Stimulated activated CD4-positive, alpha-beta T cell treated with anti-CD3 and anti-CD28 coated beads, TNF-alpha, amount 100 ng/mL, for 24 hours (primary cell): ENCODE measurements at regions not wholly inside any gene's neighbourhood (a gene's known extent, or its start where the extent isn't known, plus 50 kb on each side); places are given as distances from the start of the nearest gene placed in this dataset.

Experiments used
- DNase-seq, 3 experiments: peaks; one replicate each; pipeline ENCODE4 v3.0.0-alpha.2; 2020; ENCODE audit warnings: low read depth in 3 of 3

DNA sequence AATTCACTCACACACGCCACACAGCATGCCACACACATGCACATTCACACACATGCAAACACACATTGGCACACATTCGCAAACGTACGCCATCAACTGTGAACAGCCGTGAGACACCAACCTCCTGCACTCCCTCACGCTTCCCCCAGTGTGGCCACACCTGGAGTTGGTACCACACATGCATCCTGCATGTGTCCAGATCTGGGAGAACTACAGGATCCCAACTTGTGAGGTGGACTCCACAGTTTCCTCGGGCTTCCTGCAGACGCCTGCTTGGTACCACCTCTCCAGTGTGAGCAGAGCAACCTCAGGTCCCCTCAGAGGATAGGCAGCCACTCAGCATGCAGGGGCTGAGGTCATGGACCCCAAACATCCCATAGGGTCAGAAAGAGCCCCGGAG lies 239.0 kb downstream of the EIPR1 start:
- DNase-seq, result no peak

DNA sequence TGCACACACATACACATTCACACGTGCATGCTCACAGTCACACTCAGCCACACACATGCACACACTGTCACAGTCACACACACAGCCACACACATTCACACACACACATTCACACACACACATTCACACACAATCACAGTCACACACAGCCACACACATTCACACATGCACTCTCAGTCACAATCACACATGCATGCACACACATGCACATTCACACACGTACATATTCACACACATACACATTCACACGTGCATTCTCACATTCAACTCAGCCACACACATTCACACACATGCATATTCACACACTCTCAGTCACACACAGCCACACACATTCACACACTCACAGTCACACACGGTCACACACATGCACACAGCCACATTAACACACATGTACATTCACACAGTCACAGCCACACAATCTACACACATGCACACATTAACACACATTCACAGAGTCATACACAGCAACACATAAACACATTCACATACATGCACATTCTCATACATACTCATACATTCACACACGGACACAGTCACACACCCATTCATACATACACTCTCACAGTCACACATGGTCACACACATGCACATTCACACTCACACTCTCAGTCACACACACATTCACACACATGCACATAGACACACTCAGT lies 239.8 kb downstream of the EIPR1 start:
- DNase-seq, result no peak

DNA sequence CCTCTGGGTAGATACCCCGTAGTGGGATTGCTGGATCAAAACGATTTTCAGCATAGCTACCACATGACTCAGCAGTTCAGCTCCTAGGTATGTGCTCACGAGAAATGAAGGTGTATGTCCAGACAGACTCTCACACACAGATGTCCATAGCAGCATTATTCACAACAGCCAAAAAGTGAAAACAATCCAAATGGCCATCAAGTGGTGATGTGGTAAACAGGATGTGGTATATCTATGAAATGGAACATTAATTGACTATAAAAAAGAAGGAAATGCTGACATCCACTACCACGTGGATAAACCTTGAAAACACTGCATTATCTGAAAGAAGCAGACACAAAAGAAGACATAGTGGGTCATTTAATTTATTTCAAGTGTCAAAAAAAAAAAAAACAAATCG lies 241.9 kb downstream of the EIPR1 start:
- DNase-seq, result no peak

DNA sequence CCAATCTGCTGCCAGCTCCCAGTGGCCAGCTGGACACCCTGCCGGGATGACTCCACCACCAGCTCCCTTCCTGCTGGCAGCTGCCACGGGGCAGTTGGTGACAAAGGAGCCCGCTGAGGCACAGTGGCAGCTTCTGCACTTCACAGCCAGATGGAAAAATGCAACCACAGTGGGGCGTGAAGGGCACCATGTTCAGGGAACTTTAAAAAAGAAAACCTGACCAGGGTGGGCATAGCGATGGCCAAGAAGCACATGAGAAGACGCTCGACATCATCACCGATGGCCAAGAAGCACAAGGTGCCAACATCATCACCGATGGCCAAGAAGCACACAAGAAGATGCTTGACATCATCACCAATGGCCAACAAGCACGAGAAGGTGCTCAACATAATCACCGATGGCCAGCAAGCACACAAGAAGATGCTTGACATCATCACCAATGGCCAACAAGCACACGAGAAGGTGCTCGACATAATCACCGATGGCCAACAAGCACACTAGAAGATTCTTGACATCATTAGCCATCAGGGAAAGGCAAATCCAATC lies 243.5 kb downstream of the EIPR1 start:
- DNase-seq, result no peak

DNA sequence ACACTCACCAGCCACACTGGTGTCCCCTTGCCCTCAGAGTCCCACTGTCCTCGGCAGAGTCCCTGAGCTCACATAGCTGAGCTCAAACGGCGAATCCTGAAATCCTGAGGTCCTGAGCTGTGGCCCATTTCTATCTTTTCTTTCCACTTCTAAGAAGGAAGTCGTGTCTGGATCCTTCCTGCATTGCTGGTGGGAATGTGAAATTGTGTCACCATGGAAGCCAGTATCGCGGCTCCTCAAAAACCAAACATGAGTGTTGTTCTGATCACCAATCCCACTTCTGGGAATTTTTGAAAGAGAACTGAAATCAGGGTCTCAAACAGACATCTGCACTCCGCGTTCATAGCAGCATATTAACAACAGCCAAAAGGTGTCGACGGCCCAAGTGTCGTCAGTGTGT lies 244.7 kb downstream of the EIPR1 start:
- DNase-seq, result no peak

DNA sequence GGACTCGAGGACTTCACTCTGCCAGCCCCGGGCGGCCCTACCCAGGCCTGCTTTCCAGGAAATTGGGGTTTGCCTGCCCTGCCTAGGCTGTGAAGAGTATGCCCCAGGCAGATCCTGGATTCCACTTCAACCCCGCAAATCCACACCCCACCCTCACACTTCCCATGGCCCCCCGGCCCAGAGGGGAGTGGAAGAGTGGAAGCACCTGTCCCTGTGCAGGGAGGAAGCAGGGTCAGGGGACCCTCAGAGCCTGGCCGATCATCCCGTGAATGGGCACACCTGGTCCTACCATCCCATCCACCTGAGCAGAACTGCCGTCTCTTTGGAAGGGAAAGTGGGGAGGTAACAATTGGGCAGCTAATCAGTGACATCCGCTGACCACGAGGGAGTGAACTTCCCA lies 245.2 kb downstream of the EIPR1 start:
- no peak for DNase-seq

DNA sequence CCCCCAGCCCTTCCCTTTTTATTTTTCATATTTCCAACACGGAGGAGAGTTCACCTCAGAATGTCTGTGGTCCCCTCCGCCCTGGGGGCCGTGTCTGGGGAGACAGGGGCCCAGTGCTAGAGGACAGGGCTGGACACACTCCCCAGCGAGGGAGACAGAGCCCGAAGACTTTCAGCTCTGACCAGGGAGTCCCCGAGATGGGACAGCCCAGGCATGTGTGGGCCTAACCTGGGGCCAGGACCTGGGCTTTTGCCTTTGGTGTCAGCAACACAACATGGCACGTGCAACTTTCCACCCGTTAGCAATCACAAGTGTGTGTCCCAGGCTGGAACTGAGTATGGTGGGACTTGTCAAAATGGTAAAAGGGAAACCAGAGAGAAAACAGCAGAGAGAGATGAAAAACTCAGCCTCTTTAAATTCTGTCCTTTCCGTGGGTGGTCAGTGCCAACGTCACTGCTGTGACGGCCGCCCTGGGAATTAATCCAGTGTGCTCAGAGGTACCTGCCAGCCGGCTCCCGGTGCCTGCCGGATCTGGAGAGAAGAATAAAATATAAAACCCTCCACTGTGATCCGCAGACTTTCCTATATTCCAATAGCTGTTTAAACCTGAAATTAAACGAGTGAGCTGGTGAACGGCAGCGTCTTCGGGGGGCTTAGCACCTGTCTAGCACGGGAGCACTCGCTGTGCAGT lies 245.8 kb downstream of the EIPR1 start:
- no peak for DNase-seq

DNA sequence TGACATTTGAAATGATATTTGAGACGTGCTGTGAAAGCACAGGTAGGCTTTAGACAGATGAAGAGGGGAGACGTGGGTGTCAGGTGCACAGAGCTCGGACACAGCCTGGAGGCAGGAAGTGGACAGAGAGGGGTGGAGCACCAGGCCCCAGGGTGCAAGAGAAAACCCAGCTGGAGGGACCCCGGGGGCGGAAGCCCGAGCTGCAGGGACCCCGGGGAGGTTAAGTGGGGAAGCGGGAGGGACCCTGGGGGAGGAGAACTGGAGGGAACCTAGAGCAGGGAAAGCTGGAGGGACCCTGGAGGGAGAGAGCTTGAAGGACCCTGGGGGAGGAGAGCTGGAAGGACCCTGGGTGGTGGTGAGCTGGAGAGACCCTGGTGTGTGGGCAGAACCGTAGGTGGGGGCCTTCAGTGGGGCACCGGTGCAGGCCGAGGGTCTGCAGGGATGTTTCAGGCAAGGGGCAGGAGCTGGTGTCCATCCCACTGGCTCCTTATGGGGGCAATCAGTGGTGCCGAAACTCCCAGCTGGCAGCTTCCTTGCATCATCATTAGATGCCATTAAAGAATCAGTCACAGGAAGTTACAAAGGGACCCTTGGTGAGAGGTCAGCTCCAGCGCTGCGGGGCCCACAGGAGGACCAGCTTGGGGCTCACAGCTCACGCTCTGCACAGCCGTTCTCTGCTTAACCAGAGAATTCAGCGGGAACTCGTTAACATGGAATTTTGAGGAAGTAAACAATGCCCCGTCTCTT lies 246.6 kb downstream of the EIPR1 start:
- no peak for DNase-seq

DNA sequence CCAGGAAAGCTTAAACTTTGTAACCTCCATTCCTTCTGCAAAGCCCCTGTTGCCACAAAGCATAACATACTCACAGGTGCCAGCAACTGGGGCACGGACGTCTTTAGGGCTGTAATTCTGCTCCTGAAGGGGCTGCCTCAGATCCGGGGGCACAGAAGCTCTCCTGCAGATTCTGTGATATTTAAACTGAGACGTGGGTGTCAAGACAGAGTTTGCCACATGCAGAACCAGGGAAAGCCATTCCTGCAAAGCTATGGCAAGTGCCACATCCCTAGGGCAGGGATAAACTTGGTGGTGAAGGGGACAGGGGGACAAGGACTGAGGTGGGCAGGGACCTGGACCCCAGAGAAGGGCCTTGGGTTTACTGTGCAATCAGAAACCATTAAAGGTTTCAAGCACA lies 247.2 kb downstream of the EIPR1 start:
- no peak for DNase-seq

DNA sequence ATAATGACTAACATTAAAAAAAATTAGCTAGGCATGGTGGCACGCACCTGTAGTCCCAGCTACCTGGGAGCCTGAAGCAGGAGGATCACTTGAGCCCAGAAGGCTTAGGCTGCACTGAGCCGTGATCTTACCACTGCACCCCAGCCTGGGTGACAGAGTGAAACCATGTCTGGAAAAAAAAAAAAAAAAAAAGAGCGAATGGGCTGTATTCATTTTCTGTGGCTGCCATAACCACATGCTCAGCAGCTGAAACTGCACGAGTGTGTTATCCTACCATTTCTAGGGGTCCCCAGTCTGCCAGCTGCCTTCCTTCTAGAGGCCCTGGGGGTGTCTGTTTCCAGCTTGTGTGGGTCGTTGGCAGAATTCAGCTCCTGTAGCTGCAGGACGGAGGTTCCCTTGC lies 247.8 kb downstream of the EIPR1 start:
- DNase-seq, result no peak

DNA sequence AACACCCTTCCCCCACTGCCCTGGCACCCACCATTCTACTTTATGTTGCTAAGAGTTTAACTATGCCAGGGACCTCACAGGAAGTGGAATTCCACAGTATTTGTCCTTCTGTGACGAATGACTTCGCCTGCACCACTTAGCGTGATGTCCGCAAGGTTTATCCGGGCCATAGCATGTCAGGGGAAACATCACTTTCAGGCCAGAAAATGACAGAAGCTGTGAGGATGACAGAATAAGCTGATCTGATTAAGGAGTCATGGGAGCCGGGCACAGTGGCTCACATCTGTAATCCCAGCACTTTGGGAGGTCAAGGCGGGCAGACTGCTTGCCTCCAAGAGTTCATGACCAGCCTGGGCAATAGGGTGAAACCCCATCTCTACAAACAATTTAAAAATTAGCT lies 248.8 kb downstream of the EIPR1 start:
- no peak for DNase-seq

DNA sequence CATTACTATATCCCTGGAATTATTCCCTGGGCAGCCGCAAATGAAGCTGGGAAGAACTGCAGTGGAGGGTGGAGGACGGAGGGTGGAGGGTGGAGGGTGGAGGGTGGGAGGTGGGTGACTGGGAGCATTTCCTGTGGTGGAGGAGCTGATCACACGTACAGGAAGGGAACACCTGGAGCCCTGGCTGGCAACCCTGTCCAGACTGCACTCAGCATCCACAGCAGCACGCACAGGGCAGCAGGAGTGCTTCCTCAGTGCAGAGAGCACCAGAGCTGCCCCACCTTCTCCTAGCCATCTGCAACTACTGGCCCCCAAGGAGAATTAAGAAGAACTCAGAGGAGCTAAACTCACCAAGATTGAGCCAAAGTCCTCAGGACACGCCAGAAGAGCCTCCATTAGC lies 249.9 kb downstream of the EIPR1 start:
- no peak for DNase-seq

DNA sequence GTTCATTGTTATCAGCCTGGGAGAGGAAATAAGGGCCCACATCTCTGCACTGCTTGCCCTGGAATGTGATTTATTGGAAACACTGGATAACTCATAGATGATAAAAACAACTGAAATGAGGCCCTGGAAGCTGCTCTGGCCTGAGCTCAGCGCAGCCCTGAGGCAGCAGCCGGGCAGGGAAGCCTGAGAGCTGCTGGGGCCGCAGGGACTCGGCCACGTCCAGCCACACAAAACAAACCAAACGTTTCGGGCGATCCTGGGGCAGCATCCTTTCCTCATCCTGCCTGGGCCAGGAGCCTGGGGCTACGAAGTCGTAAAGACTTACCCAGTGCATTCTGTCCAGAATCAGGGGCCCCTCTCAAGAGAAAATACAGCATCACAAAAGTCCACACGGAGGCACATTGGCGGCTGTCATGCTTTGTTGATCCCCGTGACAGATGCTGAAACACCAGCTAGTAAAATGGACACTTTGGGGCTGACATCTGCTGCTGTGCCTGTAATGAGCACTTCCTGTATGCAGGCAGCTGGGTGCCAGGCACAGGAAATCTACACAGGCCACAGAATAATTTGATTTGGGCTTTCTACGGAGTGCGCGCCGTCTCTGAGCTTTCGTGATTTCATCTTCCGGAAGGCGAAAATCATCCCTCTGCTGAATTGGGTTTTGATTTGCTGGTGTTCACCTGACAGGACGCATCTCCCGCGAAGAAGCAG lies 250.6 kb downstream of the EIPR1 start:
- DNase-seq, result no peak

DNA sequence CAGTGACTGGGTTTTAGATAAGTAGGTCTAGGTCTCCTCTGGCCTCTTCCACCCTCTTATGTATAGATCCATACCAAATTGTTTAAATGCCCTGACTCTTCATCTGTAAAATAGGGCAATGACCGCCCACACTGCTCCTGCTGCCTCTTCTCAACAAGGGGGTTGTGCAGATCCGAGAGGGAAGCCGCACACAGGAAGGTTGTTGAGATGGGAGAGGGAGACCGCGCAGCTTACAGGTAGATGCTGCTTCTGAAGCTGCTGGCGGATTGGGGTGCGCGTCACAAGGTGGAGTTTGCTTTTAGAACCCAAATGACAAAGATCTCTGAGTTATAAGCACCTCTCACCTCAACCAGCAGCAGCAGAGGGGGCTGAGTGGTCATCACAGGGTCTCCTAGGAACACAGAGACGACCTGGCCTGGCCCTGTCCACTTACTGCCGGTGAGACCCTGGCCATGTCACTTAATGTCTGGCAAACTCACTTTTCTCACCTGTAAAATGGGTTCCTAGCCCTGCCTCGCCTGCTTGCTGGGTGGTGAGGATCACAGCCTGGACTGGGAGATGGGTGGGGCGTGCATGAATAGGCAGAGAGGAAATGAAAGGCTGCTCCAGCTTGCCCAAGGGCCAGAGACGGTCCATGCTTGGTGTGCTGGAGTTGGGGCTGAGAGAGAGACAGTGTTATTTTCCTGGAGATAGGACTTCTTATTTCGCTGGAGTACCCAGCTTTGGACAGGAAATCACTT lies 251.3 kb downstream of the EIPR1 start:
- no peak for DNase-seq

DNA sequence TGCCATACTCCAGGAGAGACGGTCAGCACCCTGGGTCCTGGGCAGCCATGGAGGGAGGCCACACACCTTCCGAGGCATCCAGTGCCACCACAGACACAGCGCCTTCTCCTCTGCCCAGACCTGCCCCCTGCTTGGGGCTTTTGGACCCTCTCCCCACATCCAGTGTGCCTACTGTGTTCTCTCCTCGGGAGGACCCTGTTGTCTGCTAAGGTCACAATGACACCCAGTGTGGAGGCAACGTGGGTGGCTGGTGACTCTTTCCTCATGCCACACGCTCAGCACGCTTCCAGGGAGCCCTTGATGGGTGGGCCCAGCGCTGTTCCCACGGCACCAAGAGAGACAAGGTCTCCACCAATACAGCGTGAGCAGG lies 251.9 kb downstream of the EIPR1 start:
- DNase-seq, result no peak

DNA sequence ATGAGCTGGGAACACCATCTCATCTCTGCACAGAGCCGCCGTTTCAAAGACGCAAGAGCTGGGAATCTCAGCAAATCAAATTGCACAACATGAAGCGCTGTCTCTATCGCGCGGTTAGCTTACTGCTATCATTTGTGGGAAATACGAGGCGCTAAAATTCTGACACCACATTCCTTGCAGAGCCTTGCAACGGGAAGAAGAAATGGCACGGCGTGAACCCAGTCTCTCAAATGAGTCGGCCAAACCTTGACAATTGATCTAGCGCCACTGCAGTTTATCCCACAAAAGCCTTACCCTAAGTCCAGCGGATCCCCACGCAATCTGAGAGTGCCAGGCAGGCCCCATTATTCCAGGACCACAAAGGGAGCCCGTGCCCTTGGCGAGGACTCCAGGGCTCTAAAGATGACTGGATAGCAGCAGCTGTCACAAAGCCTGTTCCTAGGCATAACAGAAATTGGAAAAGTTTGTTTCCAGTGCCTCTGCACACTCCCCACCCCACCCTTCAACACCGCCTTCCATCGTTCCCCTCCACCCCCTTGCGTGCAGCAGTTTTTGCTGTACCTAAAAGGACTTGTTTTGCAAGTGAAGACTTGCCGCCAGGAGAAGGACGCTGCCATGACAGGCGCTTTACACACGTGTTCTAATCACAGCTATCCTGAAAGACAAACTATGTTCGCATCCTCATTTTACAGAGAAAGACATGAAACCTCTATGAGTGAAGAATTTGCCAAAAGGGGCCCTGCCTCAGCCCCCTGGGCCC lies 252.4 kb downstream of the EIPR1 start:
- no peak for DNase-seq

DNA sequence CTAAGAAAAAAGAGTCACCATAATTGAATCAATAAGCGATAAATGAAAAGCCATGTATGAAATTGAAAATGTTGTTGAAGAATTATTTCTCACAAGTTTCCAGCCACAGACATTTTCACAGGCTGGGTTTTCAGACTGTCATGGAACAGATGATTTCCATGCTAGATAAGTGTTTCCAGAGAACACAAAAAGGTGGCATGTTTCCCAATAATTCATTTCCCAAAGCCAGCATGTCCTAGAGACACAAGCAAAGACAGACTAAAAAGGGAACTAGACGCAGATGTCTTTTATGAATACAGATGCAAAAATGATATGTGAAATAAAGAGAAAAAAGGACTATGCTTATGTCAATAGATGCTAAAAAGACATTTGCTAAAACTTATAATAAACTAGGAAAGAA lies 255.1 kb downstream of the EIPR1 start:
- no peak for DNase-seq

DNA sequence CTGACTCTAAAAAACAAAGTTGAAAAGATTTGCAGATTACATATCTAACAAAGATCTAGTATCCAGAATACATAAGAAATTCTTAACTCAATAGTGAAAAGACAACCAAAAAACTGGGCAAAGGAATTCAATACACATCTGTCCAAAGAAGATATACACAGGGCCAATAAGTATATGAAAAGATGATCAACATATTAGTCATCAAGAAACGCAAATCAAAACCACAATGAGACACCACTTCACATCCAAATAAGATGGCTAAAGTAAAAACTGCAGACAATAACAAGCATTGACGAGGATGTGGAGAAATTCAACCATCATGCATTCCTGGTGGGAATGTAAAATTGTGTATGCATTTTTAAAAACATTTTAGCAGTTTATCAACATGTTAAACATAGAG lies 256.0 kb downstream of the EIPR1 start:
- no peak for DNase-seq

DNA sequence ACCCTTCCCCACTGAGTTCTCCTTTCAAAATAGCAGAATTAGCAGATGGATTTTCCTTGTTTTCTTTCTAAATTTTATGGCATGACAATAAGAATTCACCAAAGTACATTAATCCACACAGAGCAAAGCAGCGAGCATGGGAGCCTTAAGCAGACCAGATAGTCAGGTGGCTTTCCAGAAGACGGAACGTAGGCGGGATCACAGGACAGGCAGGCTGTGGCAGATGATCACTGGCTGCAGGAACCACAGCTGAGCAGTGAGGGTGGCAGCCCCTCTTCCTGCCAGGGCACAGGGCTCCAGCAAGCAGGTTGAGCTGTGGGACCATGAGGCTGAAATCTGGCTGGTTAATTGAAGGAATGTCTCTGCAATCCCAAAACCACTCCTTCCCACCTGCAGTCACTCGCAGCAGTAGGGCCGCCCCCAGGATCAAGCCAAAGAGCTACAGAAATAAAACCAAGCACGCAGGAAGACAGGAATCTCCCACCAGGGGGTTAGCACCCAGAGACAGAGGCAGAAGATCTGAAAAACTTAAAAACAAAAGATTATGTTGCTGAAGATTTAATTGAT lies 259.9 kb downstream of the EIPR1 start:
- DNase-seq, result no peak

DNA sequence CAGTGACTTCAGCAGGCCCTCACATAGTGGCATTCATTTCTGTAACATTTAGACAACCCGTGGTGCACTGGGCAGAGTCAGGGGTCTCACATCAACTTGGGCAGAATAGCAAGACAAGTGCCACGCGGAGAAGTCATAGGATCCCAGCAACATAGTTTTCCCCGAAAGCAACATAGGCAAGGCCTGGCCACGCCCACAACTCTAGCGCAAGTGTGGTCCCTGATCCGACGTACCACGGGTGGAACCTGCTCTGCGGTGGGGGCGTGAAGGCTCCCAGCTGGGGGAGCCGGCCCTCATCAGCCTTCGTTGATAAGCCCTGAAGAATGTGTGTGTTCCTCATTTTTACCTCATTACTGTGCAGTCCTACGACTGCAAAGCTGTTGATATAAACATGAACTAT lies 261.2 kb downstream of the EIPR1 start:
- no peak for DNase-seq
